ENCODE measurements at regions not wholly inside any gene's neighbourhood (a gene's known extent, or its start where the extent isn't known, plus 50 kb on each side); places are given as distances from the start of the nearest gene placed in this dataset.

- TF ChIP-seq CTCF (conservative IDR thresholded peaks at IDR 0.05; ENCODE audit: low read length) (no peak), EZH2phosphoT487 (IDR thresholded peaks at IDR 0.05; ENCODE audit: borderline replicate concordance) (no peak)
These were observed 106.4 kb upstream of the CARMIL1 start for GRCh38 chr6:25172819-25173218.

Measured in Loucy (cell line).